C4-2B (cell line): ENCODE measurements at regions not wholly inside any gene's neighbourhood (a gene's known extent, or its start where the extent isn't known, plus 50 kb on each side); places are given as distances from the start of the nearest gene placed in this dataset.

Experiments
- ZFX ChIP-seq: fragments of 450-650 bp; IDR thresholded peaks from 2 replicates; pipeline ENCODE4 v1.6.1; 2017
- TF ChIP-seq, protein P1 (sequence below): fragments of 450-650 bp; conservative IDR thresholded peaks from 2 replicates; pipeline ENCODE4 v1.5.1; 2017; ENCODE audit warnings: mild to moderate bottlenecking

- TF ChIP-seq, protein P1, sequence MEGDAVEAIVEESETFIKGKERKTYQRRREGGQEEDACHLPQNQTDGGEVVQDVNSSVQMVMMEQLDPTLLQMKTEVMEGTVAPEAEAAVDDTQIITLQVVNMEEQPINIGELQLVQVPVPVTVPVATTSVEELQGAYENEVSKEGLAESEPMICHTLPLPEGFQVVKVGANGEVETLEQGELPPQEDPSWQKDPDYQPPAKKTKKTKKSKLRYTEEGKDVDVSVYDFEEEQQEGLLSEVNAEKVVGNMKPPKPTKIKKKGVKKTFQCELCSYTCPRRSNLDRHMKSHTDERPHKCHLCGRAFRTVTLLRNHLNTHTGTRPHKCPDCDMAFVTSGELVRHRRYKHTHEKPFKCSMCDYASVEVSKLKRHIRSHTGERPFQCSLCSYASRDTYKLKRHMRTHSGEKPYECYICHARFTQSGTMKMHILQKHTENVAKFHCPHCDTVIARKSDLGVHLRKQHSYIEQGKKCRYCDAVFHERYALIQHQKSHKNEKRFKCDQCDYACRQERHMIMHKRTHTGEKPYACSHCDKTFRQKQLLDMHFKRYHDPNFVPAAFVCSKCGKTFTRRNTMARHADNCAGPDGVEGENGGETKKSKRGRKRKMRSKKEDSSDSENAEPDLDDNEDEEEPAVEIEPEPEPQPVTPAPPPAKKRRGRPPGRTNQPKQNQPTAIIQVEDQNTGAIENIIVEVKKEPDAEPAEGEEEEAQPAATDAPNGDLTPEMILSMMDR = no peak
- TF ChIP-seq ZFX = no peak
Measured at GRCh38 chr2:224252631-224253030, 149.3 kb downstream of the FAM124B start.
